Hematopoietic multipotent progenitor cell (in vitro differentiated cells): ENCODE measurements at regions not wholly inside any gene's neighbourhood (a gene's known extent, or its start where the extent isn't known, plus 50 kb on each side); places are given as distances from the start of the nearest gene placed in this dataset. TPM values are rescaled to one million over a fixed set of nuclear protein-coding genes. Genes with fewer than 3 reads are reported as not detected.
A peak's percentile ranks its signal among the peaks of the same experiment; 100 is the strongest.
"Not testable (repeated sequence)": the region's sequence is repeated elsewhere in the genome, so short reads cannot be mapped to it uniquely, and the experiment has no call there.

Source experiments
- DNase-seq, 3 donors: peaks; one replicate each; pipeline ENCODE4 v3.0.0-alpha.2; 2011 to 2015; ENCODE audit warnings: low read depth in 2 of 3, low spot score in 2 of 3
- small RNA-seq: library from RNA; depleted of rRNA; stranded (forward); fragments of <200 nt; gene quantifications from one replicate; pipeline ENCODE3, GENCODE V24; 2012

- DNase-seq: not testable (repeated sequence)
Measured at GRCh38 chr1:149695066-149695465, 87.4 kb upstream of the FCGR1A start.

GRCh38 chr1:149700220-149700619 is 82.3 kb upstream of the FCGR1A start:
- DNase-seq: not testable (repeated sequence)

GRCh38 chr1:149700677-149701567 is 81.6 kb upstream of the FCGR1A start:
- DNase-seq: not testable (repeated sequence)

GRCh38 chr1:149708192-149708853 is 74.2 kb upstream of the FCGR1A start:
- DNase-seq: peak; percentile 42 to 81 (median 44)

GRCh38 chr1:149711651-149712050 is 70.8 kb upstream of the FCGR1A start:
- DNase-seq: not testable (repeated sequence)

- DNase-seq: peak in 2 of 3 donors; percentile 11 to 65
Measured at GRCh38 chr1:149712154-149712927, 70.2 kb upstream of the FCGR1A start.

GRCh38 chr1:149713513-149713912 is 69.0 kb upstream of the FCGR1A start:
- not testable (repeated sequence) for DNase-seq

- not testable (repeated sequence) for DNase-seq
Measured at GRCh38 chr1:149713952-149714351, 68.5 kb upstream of the FCGR1A start.

GRCh38 chr1:149724618-149725302 is 57.7 kb upstream of the FCGR1A start:
- not testable (repeated sequence) for DNase-seq

GRCh38 chr1:149726688-149727087 is 55.8 kb upstream of the FCGR1A start:
- not testable (repeated sequence) for DNase-seq

- not testable (repeated sequence) for DNase-seq
Measured at GRCh38 chr1:149728598-149728997, 53.9 kb upstream of the FCGR1A start.

Small RNA genes lying in the stretch of these regions (small RNA-seq; reads per million reads assigned to genes)
- 76.5 reads per million, percentile 97 among the genes with 10 or more reads in this experiment for gene RF00003
- not detected for gene RNU1-68P
